ENCODE measurements at regions not wholly inside any gene's neighbourhood (a gene's known extent, or its start where the extent isn't known, plus 50 kb on each side); places are given as distances from the start of the nearest gene placed in this dataset.

- Histone ChIP-seq H3F3A (replicated peaks; ENCODE audit: insufficient read depth) (no peaks in the 10 kb centered on the region), H3K79me2 (ENCODE audit: insufficient read depth) (no peaks in the 10 kb centered on the region), H4K20me1 (ENCODE audit: insufficient read depth) (no peaks in the 10 kb centered on the region), H3K27ac (ENCODE audit: low read depth in 2 of 2, low read length in 1 of 2) (peak overlapping the region in 1 of 2 experiments; percentile 86; a peak in 2 of 4 replicates), H3K9me2 (no peaks in the 10 kb centered on the region), H3K36me3 (replicated peaks in 1 of 2; ENCODE audit: control insufficient read depth in 1 of 2, insufficient read depth in 2 of 2, low read length in 1 of 2) (no peaks in the 10 kb centered on the region), H3K9me3 (no peaks in the 10 kb centered on the region), H3K27me3 (ENCODE audit: insufficient read depth) (no peaks in the 10 kb centered on the region), H3K4me3 (ENCODE audit: low read depth in 2 of 2, low read length in 1 of 2) (no peak overlapping the region), H3K9ac (no peak overlapping the region), H3K4me1 (ENCODE audit: control insufficient read depth in 1 of 2, insufficient read depth in 2 of 2, low read depth in 1 of 2, low read length in 1 of 2) (peaks cover 0 to 2% of the 10 kb centered on the region in 2 experiments; a peak in 1 of 4 replicates), H2AFZ (ENCODE audit: low read depth) (no peak overlapping the region), H3K4me2 (no peak overlapping the region)
- TF ChIP-seq ZBTB33 (IDR thresholded peaks at IDR 0.05; ENCODE audit: borderline replicate concordance, low read depth) (no peak), USF1 (IDR thresholded peaks at IDR 0.05; ENCODE audit: borderline replicate concordance, low read depth) (no peak), MAX (IDR thresholded peaks at IDR 0.05; ENCODE audit: low read depth) (no peak), GATA2 (CRISPR knock-in tag; IDR thresholded peaks at IDR 0.05) (no peak), YY1 (IDR thresholded peaks at IDR 0.05; ENCODE audit: low read depth) (no peak), TAF1 (IDR thresholded peaks at IDR 0.05; ENCODE audit: borderline replicate concordance, low read depth, low read length) (no peak)
- TF ChIP-seq, protein P1, sequence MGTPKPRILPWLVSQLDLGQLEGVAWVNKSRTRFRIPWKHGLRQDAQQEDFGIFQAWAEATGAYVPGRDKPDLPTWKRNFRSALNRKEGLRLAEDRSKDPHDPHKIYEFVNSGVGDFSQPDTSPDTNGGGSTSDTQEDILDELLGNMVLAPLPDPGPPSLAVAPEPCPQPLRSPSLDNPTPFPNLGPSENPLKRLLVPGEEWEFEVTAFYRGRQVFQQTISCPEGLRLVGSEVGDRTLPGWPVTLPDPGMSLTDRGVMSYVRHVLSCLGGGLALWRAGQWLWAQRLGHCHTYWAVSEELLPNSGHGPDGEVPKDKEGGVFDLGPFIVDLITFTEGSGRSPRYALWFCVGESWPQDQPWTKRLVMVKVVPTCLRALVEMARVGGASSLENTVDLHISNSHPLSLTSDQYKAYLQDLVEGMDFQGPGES (IDR thresholded peaks at IDR 0.05; ENCODE audit: low read depth, low read length), result no peak
- TF ChIP-seq, protein P2, sequence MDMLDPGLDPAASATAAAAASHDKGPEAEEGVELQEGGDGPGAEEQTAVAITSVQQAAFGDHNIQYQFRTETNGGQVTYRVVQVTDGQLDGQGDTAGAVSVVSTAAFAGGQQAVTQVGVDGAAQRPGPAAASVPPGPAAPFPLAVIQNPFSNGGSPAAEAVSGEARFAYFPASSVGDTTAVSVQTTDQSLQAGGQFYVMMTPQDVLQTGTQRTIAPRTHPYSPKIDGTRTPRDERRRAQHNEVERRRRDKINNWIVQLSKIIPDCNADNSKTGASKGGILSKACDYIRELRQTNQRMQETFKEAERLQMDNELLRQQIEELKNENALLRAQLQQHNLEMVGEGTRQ (IDR thresholded peaks at IDR 0.05; ENCODE audit: borderline replicate concordance, low read depth, low read length), result no peak
- WGBS (ENCODE audit: low lambda C conversion rate), result 66% methylated on average over 2 of the region's 2 CpGs
- POLR2A ChIA-PET, result no interaction called here
- CTCF ChIA-PET, result interaction anchor here (0.9 kb wide), 1 partner anchor 11 kb away, joined by 3 read pairs; no protein-coding TSS in a partner anchor
- no peak for DNase-seq
These were observed 52.9 kb upstream of the AKAP12 start for GRCh38 chr6:151186804-151187330.
